Ascending aorta (tissue), 2 donors: ENCODE measurements at regions not wholly inside any gene's neighbourhood (a gene's known extent, or its start where the extent isn't known, plus 50 kb on each side); places are given as distances from the start of the nearest gene placed in this dataset.

Experiments
- DNase-seq, 2 donors: peaks; one replicate each; pipeline ENCODE4 v3.0.0-alpha.2; 2019; ENCODE audit warnings: low spot score in 2 of 2
- H3K27ac ChIP-seq, 2 donors: fragments of 200-600 bp; sonication (generic); one replicate each; pipeline ENCODE4 v1.5.1; 2016 to 2017; ENCODE audit warnings: mild to moderate bottlenecking in 1 of 2
- H3K27me3 ChIP-seq: fragments of 200-600 bp; sonication (generic); one replicate; pipeline ENCODE4 v1.5.1; 2017
- H3K36me3 ChIP-seq, 2 donors: fragments of 200-600 bp; sonication (generic); one replicate each; pipeline ENCODE4 v1.5.1; 2016
- H3K4me1 ChIP-seq, 2 donors: fragments of 200-600 bp; sonication (generic); one replicate each; pipeline ENCODE4 v1.5.1; 2016 to 2017; ENCODE audit warnings: mild to moderate bottlenecking in 1 of 2
- H3K4me3 ChIP-seq, 2 donors: fragments of 200-600 bp; sonication (generic); one replicate each; pipeline ENCODE4 v1.5.1; 2016 to 2017; ENCODE audit warnings: mild to moderate bottlenecking in 1 of 2
- H3K9me3 ChIP-seq, 2 donors: fragments of 200-600 bp; sonication (generic); one replicate each; pipeline ENCODE4 v1.5.1; 2016
- CTCF ChIP-seq, 3 experiments: fragments of 200-600 bp in 2 of 3; fragments of 450-650 bp in 1 of 3; sonication (generic) in 2 of 3; IDR thresholded peaks; one replicate each; pipeline ENCODE4 v1.5.1; 2016 to 2019; ENCODE audit warnings: antibody characterized with exemption in 3 of 3, mild to moderate bottlenecking in 1 of 3, moderate library complexity in 1 of 3
- intact Hi-C: fragments of 100-400 bp; cut with DNase I; formaldehyde crosslinking; loops from one replicate; pipeline ENCODE4 v1.15.1; 2023

- no peaks in the 10 kb centered on the region for H3K9me3 ChIP-seq
- H3K27ac ChIP-seq, result no peak overlapping the region
- no peaks in the 10 kb centered on the region for H3K27me3 ChIP-seq
- H3K4me1 ChIP-seq, result no peaks in the 10 kb centered on the region
- TF ChIP-seq CTCF (IDR thresholded peaks at IDR 0.05), result no peak
- no peaks in the 10 kb centered on the region for H3K36me3 ChIP-seq
- intact Hi-C loops, result no loop called here
- DNase-seq, result no peak
- no peak overlapping the region for H3K4me3 ChIP-seq
Measured at GRCh38 chr7:52260046-52260665, 775.3 kb upstream of the POM121L12 start.

DNA sequence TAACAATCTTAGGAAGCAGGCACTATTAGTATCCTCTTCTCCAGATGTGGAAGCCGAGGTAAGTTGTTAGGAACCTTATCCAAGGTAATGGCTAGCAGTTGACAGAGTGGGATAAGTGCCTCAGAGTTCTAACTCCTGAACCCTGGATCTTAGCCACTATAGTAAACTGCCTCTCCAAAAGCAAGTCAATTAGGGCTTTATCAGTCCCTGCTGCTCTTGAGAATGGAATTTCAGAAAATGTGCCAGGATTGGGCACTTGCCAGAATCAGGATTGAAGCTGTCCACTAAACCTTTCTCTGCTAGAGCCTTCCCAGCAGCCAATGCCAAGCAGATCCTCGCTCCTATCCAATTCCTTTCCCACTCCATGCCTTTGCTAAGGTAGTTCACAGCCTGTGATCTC is 777.5 kb upstream of the POM121L12 start:
- DNase-seq, result no peak
- Histone ChIP-seq H3K4me1 (no peaks in the 10 kb centered on the region), H3K27ac (no peak overlapping the region), H3K27me3 (no peaks in the 10 kb centered on the region), H3K36me3 (no peaks in the 10 kb centered on the region), H3K4me3 (no peak overlapping the region), H3K9me3 (no peaks in the 10 kb centered on the region)
- TF ChIP-seq CTCF (IDR thresholded peaks at IDR 0.05), result no peak
- intact Hi-C loops, result no loop called here

DNA sequence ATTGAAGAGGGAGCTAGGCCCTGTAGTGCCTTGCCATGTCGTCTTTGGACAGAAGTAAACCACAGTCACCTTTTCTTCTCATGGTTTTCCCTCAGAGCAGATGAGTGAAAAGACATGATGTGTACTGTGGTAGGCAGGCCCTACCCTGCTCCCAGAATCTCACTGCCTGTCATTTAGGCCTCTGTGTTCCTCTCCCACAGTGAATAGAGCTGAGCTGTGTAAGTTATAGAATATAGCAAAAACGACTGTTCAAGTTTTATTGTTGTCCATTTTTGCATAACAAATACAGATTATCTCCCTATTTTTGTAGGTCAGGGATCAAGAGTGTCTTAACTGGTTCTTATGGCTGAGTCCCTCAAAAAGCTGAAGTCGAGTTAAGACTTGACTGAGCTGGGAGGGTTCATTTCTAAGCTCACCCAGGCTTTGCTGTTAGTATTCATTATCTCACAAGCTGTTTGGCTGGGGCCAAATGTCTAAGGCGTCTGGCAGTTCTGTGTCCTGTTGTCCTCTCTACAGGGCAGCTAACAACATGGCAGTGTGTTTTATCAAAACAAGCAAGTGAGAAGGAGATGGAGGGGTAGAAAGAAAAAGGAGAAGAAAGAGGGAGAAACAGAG is 780.9 kb upstream of the POM121L12 start:
- intact Hi-C loops, result no loop called here
- H3K27me3 ChIP-seq, result no peaks in the 10 kb centered on the region
- no peaks in the 10 kb centered on the region for H3K36me3 ChIP-seq
- H3K4me1 ChIP-seq, result no peaks in the 10 kb centered on the region
- no peaks in the 10 kb centered on the region for H3K9me3 ChIP-seq
- H3K27ac ChIP-seq, result no peak overlapping the region
- TF ChIP-seq CTCF (IDR thresholded peaks at IDR 0.05), result no peak
- H3K4me3 ChIP-seq, result no peak overlapping the region
- DNase-seq, result no peak

DNA sequence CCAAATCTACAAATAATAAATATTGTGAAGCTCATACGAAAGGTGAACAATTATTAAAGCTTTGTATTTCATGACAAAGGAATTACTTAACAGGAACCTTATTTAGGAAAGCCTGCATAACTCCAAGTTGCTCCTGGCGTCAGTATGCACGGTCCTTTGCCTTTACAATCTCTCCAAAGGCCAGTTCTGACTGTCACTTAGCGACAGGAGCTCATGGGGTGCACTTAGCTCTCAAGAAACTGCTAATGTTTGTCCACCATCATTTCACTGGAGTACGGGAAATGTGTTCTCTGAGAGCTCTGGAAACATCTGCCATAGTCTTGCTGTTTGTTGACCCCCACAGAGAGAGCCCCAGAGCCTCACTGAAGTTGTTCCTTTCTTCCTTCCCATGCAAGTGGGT is 781.5 kb upstream of the POM121L12 start:
- H3K27ac ChIP-seq, result no peak overlapping the region
- H3K36me3 ChIP-seq, result no peaks in the 10 kb centered on the region
- no peak for TF ChIP-seq CTCF (IDR thresholded peaks at IDR 0.05)
- intact Hi-C loops, result no loop called here
- no peaks in the 10 kb centered on the region for H3K27me3 ChIP-seq
- no peaks in the 10 kb centered on the region for H3K9me3 ChIP-seq
- no peak overlapping the region for H3K4me3 ChIP-seq
- H3K4me1 ChIP-seq, result no peaks in the 10 kb centered on the region
- DNase-seq, result no peak

DNA sequence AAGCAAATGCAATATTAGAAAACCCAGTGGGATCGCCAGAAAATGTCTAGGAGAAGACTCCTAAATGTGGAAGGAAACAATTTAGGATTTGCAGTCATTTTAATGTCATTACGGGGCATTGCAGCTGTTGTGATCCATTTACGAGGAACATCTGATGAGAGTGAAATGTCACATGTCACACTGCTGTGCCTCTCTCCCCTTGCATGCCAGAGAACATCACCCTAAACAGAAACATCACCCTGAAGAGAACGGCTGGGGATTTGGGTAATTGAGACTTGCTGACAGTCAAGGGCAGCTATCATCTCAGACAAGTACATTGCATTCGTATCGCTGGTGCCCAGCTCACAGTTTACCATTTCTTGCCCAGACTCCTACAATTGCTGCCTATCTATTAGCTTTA is 785.7 kb upstream of the POM121L12 start:
- no peak for DNase-seq

More for the DNA sequence above, 785.7 kb upstream of the POM121L12 start:
- no peak overlapping the region for H3K4me3 ChIP-seq
- TF ChIP-seq CTCF (IDR thresholded peaks at IDR 0.05), result no peak
- intact Hi-C loops, result no loop called here
- H3K27ac ChIP-seq, result no peak overlapping the region
- no peaks in the 10 kb centered on the region for H3K4me1 ChIP-seq
- no peaks in the 10 kb centered on the region for H3K9me3 ChIP-seq
- H3K36me3 ChIP-seq, result no peaks in the 10 kb centered on the region
- no peaks in the 10 kb centered on the region for H3K27me3 ChIP-seq
